Brain pericyte (primary cell): ENCODE measurements at regions not wholly inside any gene's neighbourhood (a gene's known extent, or its start where the extent isn't known, plus 50 kb on each side); places are given as distances from the start of the nearest gene placed in this dataset.
"Not testable (repeated sequence)": the region's sequence is repeated elsewhere in the genome, so short reads cannot be mapped to it uniquely, and the experiment has no call there.

Experiments used
- DNase-seq: peaks from one replicate; pipeline ENCODE4 v3.0.0-alpha.2; 2012; ENCODE audit warnings: low read depth, low spot score

GRCh38 chr16:29578898-29579297 lies 72.7 kb upstream of the NPIPB12 start:
- DNase-seq: not testable (repeated sequence)

GRCh38 chr16:29581764-29582163 lies 75.6 kb upstream of the NPIPB12 start:
- not testable (repeated sequence) for DNase-seq

GRCh38 chr16:29591919-29592318 lies 71.1 kb upstream of the SPN start:
- DNase-seq: not testable (repeated sequence)

- DNase-seq: not testable (repeated sequence)
Observed at GRCh38 chr16:29594269-29594925, 68.7 kb upstream of the SPN start.

- DNase-seq: peak; percentile 63
Observed at GRCh38 chr16:29594926-29595838, 67.9 kb upstream of the SPN start.

GRCh38 chr16:29597030-29597429 lies 66.0 kb upstream of the SPN start:
- not testable (repeated sequence) for DNase-seq

- DNase-seq: not testable (repeated sequence)
Observed at GRCh38 chr16:29600111-29601000, 62.7 kb upstream of the SPN start.

- not testable (repeated sequence) for DNase-seq
Observed at GRCh38 chr16:29602247-29602625, 60.8 kb upstream of the SPN start.

- DNase-seq: not testable (repeated sequence)
Observed at GRCh38 chr16:29602683-29603088, 60.4 kb upstream of the SPN start.

GRCh38 chr16:29604631-29605549 lies 58.2 kb upstream of the SPN start:
- DNase-seq: not testable (repeated sequence)

GRCh38 chr16:29605593-29606205 lies 57.3 kb upstream of the SPN start:
- not testable (repeated sequence) for DNase-seq

- not testable (repeated sequence) for DNase-seq
Observed at GRCh38 chr16:29606669-29607427, 56.2 kb upstream of the SPN start.

- not testable (repeated sequence) for DNase-seq
Observed at GRCh38 chr16:29607428-29607823, 55.6 kb upstream of the SPN start.

GRCh38 chr16:29612381-29613306 lies 50.4 kb upstream of the SPN start:
- not testable (repeated sequence) for DNase-seq
